K562 (cell line): ENCODE measurements at regions not wholly inside any gene's neighbourhood (a gene's known extent, or its start where the extent isn't known, plus 50 kb on each side); places are given as distances from the start of the nearest gene placed in this dataset.

Experiments
- ATAC-seq: fragments of 200-7000 bp; cut with Tn5 transposase; 3 replicates; pipeline ENCODE4 v1.9.1; 2020; ENCODE audit warnings: moderate library complexity
- BruUV-seq: library from RNA; stranded (reverse); fragments of 400-500 nt; replicated peaks from 2 replicates; lab custom pipeline; 2021; lab: Mats Ljungman, UMichigan
- CTCF ChIA-PET: fragments of 300-600 bp; formaldehyde crosslinking; extraction: SDS; loops from one replicate; lab custom pipeline; 2021; ENCODE audit warnings: low intra/inter-chr PET ratio; lab: Yijun Ruan, JAX
- POLR2A ChIA-PET: fragments of 300-600, 350-650 bp; sonication (Branson Sonifier 250); formaldehyde crosslinking; extraction: SDS; loops from one replicate; lab custom pipeline; 2021; ENCODE audit warnings: antibody characterized with exemption, inconsistent platforms; lab: Yijun Ruan, JAX
- DNase-seq, 4 experiments: peaks; one replicate each; pipeline versions ENCODE4 v3.0.0 to v3.0.0-alpha.2; 2011 to 2018; ENCODE audit warnings: low spot score in 3 of 4, mixed read lengths in 3 of 4; ENCODE audit errors: extremely low read depth in 1 of 4
- FAIRE-seq: peaks from 2 replicates; lab custom pipeline; 2011; peaks lifted over from hg19 to GRCh38; lab: Jason Lieb, UNC
- H2AFZ ChIP-seq: 2 replicates; pipeline ENCODE4 v1.6.0; 2011; ENCODE audit warnings: low read depth, low read length, control low read depth, inconsistent platforms
- H3K27ac ChIP-seq: fragments of 200-600 bp; 3 replicates; pipeline ENCODE4 v1.8.0; 2011; ENCODE audit warnings: low read depth, mild to moderate bottlenecking, control low read depth, inconsistent platforms, low read length, moderate library complexity, mixed read lengths; ENCODE audit errors: extremely low read depth
- H3K27me3 ChIP-seq, 2 experiments: fragments of 300-600 bp in 1 of 2; 2 replicates in 1 of 2; 3 replicates in 1 of 2; pipeline versions ENCODE4 v1.6.0 to v1.8.0; 2011; ENCODE audit warnings: inconsistent platforms in 2 of 2, low read length in 2 of 2, mild to moderate bottlenecking in 1 of 2, mixed read lengths in 1 of 2, moderate library complexity in 1 of 2; ENCODE audit not compliant: control insufficient read depth in 2 of 2, insufficient read depth in 2 of 2
- H3K36me3 ChIP-seq: fragments of 300-600 bp; 3 replicates; pipeline ENCODE4 v1.8.0; 2011; ENCODE audit warnings: mild to moderate bottlenecking, low read length, inconsistent platforms; ENCODE audit not compliant: control insufficient read depth, insufficient read depth
- H3K4me1 ChIP-seq, 2 experiments: fragments of 200-600 bp in 1 of 2; replicated peaks in 1 of 2; 2 replicates in 1 of 2; 3 replicates in 1 of 2; pipeline versions ENCODE4 v1.5.1 to v1.8.0; 2011; ENCODE audit warnings: inconsistent platforms in 2 of 2, low read length in 2 of 2, mild to moderate bottlenecking in 1 of 2, mixed read lengths in 1 of 2, moderate library complexity in 1 of 2; ENCODE audit not compliant: control insufficient read depth in 2 of 2, insufficient read depth in 2 of 2
- H3K4me2 ChIP-seq: 2 replicates; pipeline ENCODE4 v1.6.1; 2011; ENCODE audit warnings: low read length, control low read depth, inconsistent platforms, mixed read lengths; ENCODE audit not compliant: insufficient read depth
- H3K4me3 ChIP-seq: fragments of 200-600 bp; sonication (generic), shearing (Covaris generic); 2 replicates; pipeline ENCODE4 v1.5.1; 2016; ENCODE audit warnings: control low read depth, inconsistent platforms
- H3K79me2 ChIP-seq: fragments of 200-600 bp; 3 replicates; pipeline ENCODE4 v1.8.0; 2011; ENCODE audit warnings: low read length, inconsistent platforms; ENCODE audit not compliant: control insufficient read depth, insufficient read depth
- H3K9ac ChIP-seq, 2 experiments: 2 replicates each; pipeline versions ENCODE4 v1.6.0 to v1.6.1; 2011; ENCODE audit warnings: low read depth in 2 of 2, low read length in 2 of 2, control low read depth in 1 of 2, inconsistent platforms in 1 of 2, mild to moderate bottlenecking in 1 of 2, mixed read lengths in 1 of 2; ENCODE audit not compliant: insufficient read depth in 1 of 2
- H3K9me1 ChIP-seq: one replicate; pipeline ENCODE4 v1.6.0; 2011; ENCODE audit warnings: inconsistent platforms, mild to moderate bottlenecking, low read length, moderate library complexity; ENCODE audit not compliant: control insufficient read depth, insufficient read depth
- H3K9me3 ChIP-seq: replicated peaks from 2 replicates; pipeline ENCODE4 v1.5.1; 2011; ENCODE audit warnings: low read depth, low read length, inconsistent platforms; ENCODE audit not compliant: control insufficient read depth, insufficient read depth
- H4K20me1 ChIP-seq: replicated peaks from 2 replicates; pipeline ENCODE4 v1.6.1; 2011; ENCODE audit warnings: low read length, inconsistent platforms, mixed read lengths; ENCODE audit not compliant: control insufficient read depth, insufficient read depth
- ERF ChIP-seq: fragments of 450-650 bp; formaldehyde crosslinking; IDR thresholded peaks from 2 replicates; pipeline ENCODE4 v1.4.0; 2020; ENCODE audit warnings: mild to moderate bottlenecking, mixed read lengths
- HIVEP1 ChIP-seq: fragments of 250-450 bp; sonication (Bioruptor Pico); IDR thresholded peaks from 2 replicates; pipeline ENCODE4 v1.4.0; 2020; ENCODE audit warnings: mild to moderate bottlenecking
- HMG20A ChIP-seq: fragments of 450-650 bp; formaldehyde crosslinking; conservative IDR thresholded peaks from 2 replicates; pipeline ENCODE4 v1.4.0; 2020; ENCODE audit warnings: mild to moderate bottlenecking, mixed read lengths
- KLF10 ChIP-seq: fragments of 250-450 bp; sonication (Bioruptor Pico); IDR thresholded peaks from 2 replicates; pipeline ENCODE4 v1.6.1; 2021; ENCODE audit warnings: matching md5 sums
- POLR3A ChIP-seq: IDR thresholded peaks from 2 replicates; pipeline ENCODE4 v1.6.1; 2011; ENCODE audit warnings: borderline replicate concordance, mild to moderate bottlenecking, moderate library complexity; ENCODE audit not compliant: insufficient read length, insufficient read depth; ENCODE audit errors: extremely low read depth
- PREB ChIP-seq: sonication (generic); formaldehyde crosslinking; IDR thresholded peaks from 2 replicates; pipeline ENCODE4 v1.8.1; 2023; ENCODE audit warnings: mild to moderate bottlenecking, missing genetic modification reagents
- RAD21 ChIP-seq, 2 experiments: fragments of 250-450 bp in 1 of 2; fragments of 450-650 bp in 1 of 2; sonication (Bioruptor Pico) in 1 of 2; formaldehyde crosslinking in 1 of 2; IDR thresholded peaks in 1 of 2; conservative IDR thresholded peaks in 1 of 2; 2 replicates each; pipeline versions ENCODE4 v1.4.0 to v1.8.0; 2020 to 2022; ENCODE audit warnings: mild to moderate bottlenecking in 2 of 2, moderate library complexity in 1 of 2
- RBM34 ChIP-seq: fragments of 200-400 bp; formaldehyde crosslinking; IDR thresholded peaks from 2 replicates; pipeline ENCODE4 v1.6.1; 2018; ENCODE audit warnings: low read length, borderline replicate concordance; ENCODE audit not compliant: insufficient read depth
- RFX5 ChIP-seq: IDR thresholded peaks from 2 replicates; pipeline ENCODE4 v1.6.1; 2011; ENCODE audit warnings: low read depth, mild to moderate bottlenecking, improper control_type of control experiment, low read length
- TGIF2 ChIP-seq: sonication (generic); formaldehyde crosslinking; IDR thresholded peaks from 2 replicates; pipeline ENCODE4 v1.8.1; 2022; ENCODE audit warnings: mild to moderate bottlenecking, missing genetic modification reagents, moderate library complexity
- TOE1 ChIP-seq, 2 experiments: fragments of 450-650 bp in 1 of 2; sonication (generic) in 1 of 2; formaldehyde crosslinking in 1 of 2; IDR thresholded peaks; 2 replicates each; pipeline versions ENCODE4 v1.7.1 to v1.8.0; 2016 to 2022; ENCODE audit warnings: borderline replicate concordance in 2 of 2, mild to moderate bottlenecking in 2 of 2, antibody characterized with exemption in 1 of 2, inconsistent platforms in 1 of 2, low read depth in 1 of 2, missing genetic modification reagents in 1 of 2, moderate library complexity in 1 of 2
- ZBTB43 ChIP-seq: sonication (generic); formaldehyde crosslinking; IDR thresholded peaks from 2 replicates; pipeline ENCODE4 v1.8.0; 2023; ENCODE audit warnings: mild to moderate bottlenecking, missing genetic modification reagents
- ZC3H8 ChIP-seq: fragments of 450-650 bp; IDR thresholded peaks from 2 replicates; pipeline ENCODE4 v1.6.1; 2017
- ZNF695 ChIP-seq: fragments of 450-650 bp; formaldehyde crosslinking; IDR thresholded peaks from 2 replicates; pipeline ENCODE4 v1.4.0; 2020; ENCODE audit warnings: mild to moderate bottlenecking, moderate library complexity
- WGBS: fragments of 100-300 bp; shearing (Covaris generic); methylation state at CpG from one replicate; pipeline ENCODE4 v1.1.6; 2016; ENCODE audit warnings: low coverage, mixed read lengths; ENCODE audit not compliant: insufficient coverage; ENCODE audit errors: missing lambda C conversion rate; 5-methylcytosine and 5-hydroxymethylcytosine counted together
- in situ Hi-C: fragments of 300-500 bp; cut with MboI; formaldehyde crosslinking; loops from 4 replicates; pipeline ENCODE4 v1.15.0; 2018; ENCODE audit warnings: inconsistent platforms, mixed read lengths
- intact Hi-C: fragments of 100-400 bp; cut with micrococcal nuclease; formaldehyde crosslinking; loops from 2 replicates; pipeline ENCODE4 v1.14.2; 2022
- TF ChIP-seq, protein P1 (sequence below): IDR thresholded peaks from 3 replicates; pipeline ENCODE4 v1.6.1; 2011; ENCODE audit warnings: borderline replicate concordance, mild to moderate bottlenecking; ENCODE audit not compliant: insufficient read length, insufficient read depth
- TF ChIP-seq, protein P2 (sequence below): fragments of 150-350 bp; IDR thresholded peaks from 2 replicates; pipeline ENCODE4 v1.6.1; 2014; ENCODE audit warnings: low read depth, mild to moderate bottlenecking, low read length, borderline replicate concordance

- Histone ChIP-seq H3K36me3 (no peaks in the 10 kb centered on the region), H3K9me1 (no peaks in the 10 kb centered on the region), H3K4me3 (no peak overlapping the region), H4K20me1 (no peaks in the 10 kb centered on the region), H3K27ac (no peak overlapping the region), H3K4me2 (no peak overlapping the region), H3K27me3 (no peaks in the 10 kb centered on the region), H3K9me3 (no peaks in the 10 kb centered on the region), H3K79me2 (no peaks in the 10 kb centered on the region), H3K4me1 (no peaks in the 10 kb centered on the region), H3K9ac (no peak overlapping the region), H2AFZ (no peak overlapping the region)
- intact Hi-C loops: no loop called here
- ATAC-seq: no peak
- no TSS peak for BruUV-seq
- in situ Hi-C loops: no loop called here
- ChIA-PET POLR2A (no interaction called here), CTCF (interaction anchor here (0.7 kb wide), 1 partner anchor 286 kb away, joined by 3 read pairs; no protein-coding TSS in a partner anchor)
- DNase-seq: no peak
- no peak for FAIRE-seq
- WGBS: 0% methylated on average over 4 of the region's 4 CpGs
- TF ChIP-seq RBM34 (no peak), ZC3H8 (no peak), ZBTB43 (CRISPR knock-in tag) (no peak), RFX5 (no peak), HMG20A (no peak), TGIF2 (CRISPR knock-in tag) (no peak), RAD21 (CRISPR knock-in tag; conservative IDR thresholded peaks at IDR 0.05 in 1 of 2, IDR thresholded peaks at IDR 0.05 in 1 of 2) (no peak), KLF10 (no peak), TOE1 (IDR thresholded peaks at IDR 0.05; ENCODE audit: borderline replicate concordance) (no peak), TOE1 (CRISPR knock-in tag; IDR thresholded peaks at IDR 0.05; ENCODE audit: borderline replicate concordance, low read depth) (no peak), ERF (CRISPR knock-in tag) (no peak), HIVEP1 (no peak), POLR3A (no peak), PREB (CRISPR knock-in tag) (no peak), ZNF695 (CRISPR knock-in tag) (no peak)
- TF ChIP-seq, protein P1, sequence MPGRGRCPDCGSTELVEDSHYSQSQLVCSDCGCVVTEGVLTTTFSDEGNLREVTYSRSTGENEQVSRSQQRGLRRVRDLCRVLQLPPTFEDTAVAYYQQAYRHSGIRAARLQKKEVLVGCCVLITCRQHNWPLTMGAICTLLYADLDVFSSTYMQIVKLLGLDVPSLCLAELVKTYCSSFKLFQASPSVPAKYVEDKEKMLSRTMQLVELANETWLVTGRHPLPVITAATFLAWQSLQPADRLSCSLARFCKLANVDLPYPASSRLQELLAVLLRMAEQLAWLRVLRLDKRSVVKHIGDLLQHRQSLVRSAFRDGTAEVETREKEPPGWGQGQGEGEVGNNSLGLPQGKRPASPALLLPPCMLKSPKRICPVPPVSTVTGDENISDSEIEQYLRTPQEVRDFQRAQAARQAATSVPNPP: no peak
- TF ChIP-seq, protein P2, sequence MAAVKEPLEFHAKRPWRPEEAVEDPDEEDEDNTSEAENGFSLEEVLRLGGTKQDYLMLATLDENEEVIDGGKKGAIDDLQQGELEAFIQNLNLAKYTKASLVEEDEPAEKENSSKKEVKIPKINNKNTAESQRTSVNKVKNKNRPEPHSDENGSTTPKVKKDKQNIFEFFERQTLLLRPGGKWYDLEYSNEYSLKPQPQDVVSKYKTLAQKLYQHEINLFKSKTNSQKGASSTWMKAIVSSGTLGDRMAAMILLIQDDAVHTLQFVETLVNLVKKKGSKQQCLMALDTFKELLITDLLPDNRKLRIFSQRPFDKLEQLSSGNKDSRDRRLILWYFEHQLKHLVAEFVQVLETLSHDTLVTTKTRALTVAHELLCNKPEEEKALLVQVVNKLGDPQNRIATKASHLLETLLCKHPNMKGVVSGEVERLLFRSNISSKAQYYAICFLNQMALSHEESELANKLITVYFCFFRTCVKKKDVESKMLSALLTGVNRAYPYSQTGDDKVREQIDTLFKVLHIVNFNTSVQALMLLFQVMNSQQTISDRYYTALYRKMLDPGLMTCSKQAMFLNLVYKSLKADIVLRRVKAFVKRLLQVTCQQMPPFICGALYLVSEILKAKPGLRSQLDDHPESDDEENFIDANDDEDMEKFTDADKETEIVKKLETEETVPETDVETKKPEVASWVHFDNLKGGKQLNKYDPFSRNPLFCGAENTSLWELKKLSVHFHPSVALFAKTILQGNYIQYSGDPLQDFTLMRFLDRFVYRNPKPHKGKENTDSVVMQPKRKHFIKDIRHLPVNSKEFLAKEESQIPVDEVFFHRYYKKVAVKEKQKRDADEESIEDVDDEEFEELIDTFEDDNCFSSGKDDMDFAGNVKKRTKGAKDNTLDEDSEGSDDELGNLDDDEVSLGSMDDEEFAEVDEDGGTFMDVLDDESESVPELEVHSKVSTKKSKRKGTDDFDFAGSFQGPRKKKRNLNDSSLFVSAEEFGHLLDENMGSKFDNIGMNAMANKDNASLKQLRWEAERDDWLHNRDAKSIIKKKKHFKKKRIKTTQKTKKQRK: no peak
These were observed 159.2 kb upstream of the LRIG3 start for GRCh38 chr12:59079472-59079871.
